HG03575 (cell line): ENCODE measurements at regions not wholly inside any gene's neighbourhood (a gene's known extent, or its start where the extent isn't known, plus 50 kb on each side); places are given as distances from the start of the nearest gene placed in this dataset.
"Not testable (repeated sequence)": the region's sequence is repeated elsewhere in the genome, so short reads cannot be mapped to it uniquely, and the experiment has no call there.

Experiments used
- ATAC-seq: cut with Tn5 transposase; IDR thresholded peaks from one replicate; pipeline ENCODE4 v1.9.1; 2021; ENCODE audit not compliant: unreplicated experiment, insufficient number of reproducible peaks, low FRiP score; ENCODE audit errors: extremely low read depth

DNA sequence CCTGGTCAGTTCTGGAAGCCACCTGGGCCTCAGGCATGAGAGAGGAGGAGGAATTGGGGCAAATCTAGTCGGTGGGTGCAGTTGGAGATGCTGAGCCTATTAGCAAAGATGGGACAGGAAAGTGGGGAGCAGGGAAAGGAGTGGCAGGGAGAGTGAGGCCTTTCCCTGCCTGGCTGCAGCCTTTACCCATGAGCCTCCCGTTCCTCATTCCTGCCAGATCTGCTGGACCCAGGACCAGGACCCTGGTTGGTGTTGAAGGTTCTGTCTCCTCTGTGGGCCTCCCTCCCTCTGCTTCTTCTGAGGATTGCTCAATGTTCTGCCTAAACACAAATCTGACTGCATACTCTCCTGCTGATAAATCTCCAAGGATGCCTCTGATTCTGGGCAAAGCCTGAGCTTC, 64.4 kb upstream of the ZNF337 start:
- not testable (repeated sequence) for ATAC-seq

DNA sequence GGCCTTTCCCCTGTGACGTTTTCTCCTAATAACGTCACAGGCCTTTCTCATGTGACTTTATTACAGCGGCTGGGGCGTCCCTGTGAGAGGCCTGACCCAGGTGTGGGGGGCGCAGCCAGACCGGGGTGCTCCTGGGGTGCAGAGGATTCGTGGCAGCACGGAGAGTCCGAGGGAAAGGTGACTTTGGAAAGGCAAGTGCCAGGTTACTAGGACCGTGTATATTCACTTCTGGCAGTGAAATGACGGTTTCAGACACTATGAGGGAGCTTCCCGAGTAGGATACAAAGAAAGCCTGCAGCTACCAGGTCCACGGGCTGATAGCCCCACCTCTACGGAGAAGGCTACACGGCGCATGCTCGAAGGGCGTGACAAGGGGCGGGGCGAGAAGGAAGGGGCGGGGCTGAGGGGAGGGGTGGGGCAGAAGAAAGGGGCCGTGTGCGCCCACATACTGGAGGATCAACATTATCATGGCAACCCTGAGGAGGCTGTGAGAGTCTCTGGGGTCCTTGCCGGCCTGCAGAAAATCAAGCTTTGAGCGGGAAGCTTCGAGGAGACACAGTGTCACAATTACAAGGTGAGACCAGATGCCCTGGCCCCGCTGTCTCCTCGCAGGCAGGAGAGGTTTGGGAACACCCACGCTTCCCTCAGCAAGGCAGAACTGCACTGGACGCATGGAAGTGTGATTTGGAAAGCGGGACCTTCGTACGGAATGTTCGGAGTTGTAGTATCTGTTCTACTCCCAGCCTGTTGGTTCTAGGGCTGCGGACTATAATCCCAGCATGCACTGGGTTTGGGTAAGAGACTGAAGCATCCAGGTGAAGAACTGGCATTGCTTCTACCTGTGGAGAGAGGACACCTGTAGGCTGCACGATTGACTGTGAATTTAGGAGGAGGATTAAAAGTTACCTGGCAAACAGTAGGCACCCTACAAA, 54.4 kb upstream of the ZNF337 start:
- no peak for ATAC-seq

DNA sequence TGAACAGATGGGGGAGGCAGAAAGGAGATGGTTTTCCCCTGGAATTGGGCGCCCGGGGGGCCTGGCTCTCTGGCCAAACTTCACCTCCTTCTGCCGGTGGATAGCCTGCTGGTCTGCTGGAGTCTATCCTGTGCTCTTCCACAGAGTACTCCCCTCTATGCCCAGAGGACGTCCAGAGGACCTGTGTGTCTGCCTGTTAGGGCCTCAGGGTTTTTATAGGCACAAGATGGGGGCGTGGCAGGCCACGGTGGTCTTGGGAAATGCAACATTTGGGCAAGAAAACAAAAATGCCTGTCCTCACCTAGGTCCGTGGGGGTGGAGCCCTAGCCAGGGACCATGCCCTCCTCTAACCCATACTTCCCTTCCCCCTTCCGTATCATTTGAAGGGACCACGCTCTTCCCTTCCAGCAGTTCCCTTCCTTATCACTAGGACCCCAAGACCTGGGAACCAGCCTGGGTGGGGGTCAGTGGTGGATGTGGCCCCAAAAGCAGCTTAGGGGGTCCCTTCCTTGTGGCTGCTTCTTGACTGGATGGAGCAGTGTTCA, 53.6 kb upstream of the ZNF337 start:
- no peak for ATAC-seq

DNA sequence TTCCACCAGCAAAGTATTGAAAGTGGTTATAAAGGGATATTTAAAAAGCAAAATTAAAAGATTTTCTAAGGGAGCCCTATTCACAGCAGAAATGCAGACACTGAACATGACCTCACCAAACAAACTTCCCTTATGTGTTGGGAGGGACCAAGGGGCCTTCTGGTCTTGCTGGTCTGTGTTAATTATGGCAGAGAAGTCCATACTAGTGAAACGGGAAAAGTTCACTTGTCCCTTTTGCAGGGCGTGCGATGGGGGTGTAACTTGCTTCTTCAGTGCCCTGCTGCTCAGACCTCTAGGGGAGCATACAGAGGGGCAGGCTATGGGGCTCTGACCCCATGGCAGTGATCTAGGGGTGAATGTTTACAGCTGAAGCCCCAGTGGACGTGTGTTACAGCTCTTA, 53.0 kb upstream of the ZNF337 start:
- ATAC-seq: no peak
